GM11168 (cell line): ENCODE measurements at regions not wholly inside any gene's neighbourhood (a gene's known extent, or its start where the extent isn't known, plus 50 kb on each side); places are given as distances from the start of the nearest gene placed in this dataset.
"Not testable (repeated sequence)": the region's sequence is repeated elsewhere in the genome, so short reads cannot be mapped to it uniquely, and the experiment has no call there.

Source experiments
- in situ Hi-C: fragments of 300-500 bp; cut with MboI; formaldehyde crosslinking; loops from one replicate; pipeline ENCODE4 v1.12.0; 2022; ENCODE audit warnings: low sequenced_read_pairs; ENCODE audit not compliant: unreplicated experiment

DNA sequence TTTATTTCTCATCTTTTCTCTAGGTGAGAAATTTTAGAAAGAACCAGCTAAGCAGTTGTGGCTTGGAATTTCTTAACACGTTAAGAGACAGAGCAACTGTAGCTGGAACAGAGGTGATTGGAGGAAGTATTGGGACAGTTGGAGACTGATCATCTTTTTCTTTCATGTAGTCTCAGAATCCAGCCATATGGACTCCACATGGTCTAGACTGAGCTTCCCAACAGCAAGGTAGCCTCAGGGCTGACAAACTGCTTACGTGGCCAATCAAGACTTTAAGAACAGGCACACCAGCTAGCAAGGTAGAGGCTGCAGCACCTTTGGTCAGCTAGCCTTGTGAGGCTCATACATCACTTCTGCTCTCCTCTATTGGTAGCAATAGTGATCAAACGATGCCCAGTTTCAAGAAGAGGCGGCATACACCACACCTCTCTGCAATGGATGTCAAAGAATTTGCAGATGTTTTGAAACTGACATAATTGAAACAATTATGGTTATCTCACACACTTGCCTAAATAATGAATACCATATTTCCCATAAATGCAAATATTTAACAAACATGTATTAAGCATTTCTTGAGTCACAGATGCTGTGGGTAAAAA, 590.5 kb upstream of the SLC35B3 start:
- in situ Hi-C loops = no loop called here

DNA sequence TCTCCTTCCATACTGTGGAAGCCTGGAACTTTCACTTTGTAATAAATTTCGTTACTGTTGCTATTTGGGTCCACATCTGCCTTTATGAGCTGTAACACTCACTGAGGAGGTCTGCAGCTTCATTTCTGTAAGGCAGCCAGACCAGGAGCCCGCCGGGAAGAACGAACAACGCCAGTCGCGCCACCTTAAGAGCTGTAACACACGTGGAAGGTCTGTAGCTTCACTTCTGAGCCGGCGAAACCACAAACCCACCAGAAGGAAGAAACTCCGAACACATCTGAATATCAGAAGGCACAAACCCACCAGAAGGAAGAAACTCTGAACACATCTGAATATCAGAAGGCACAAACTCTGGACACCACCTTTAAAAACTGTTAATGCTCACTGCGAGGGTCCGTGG, 589.9 kb upstream of the SLC35B3 start:
- in situ Hi-C loops = no loop called here

DNA sequence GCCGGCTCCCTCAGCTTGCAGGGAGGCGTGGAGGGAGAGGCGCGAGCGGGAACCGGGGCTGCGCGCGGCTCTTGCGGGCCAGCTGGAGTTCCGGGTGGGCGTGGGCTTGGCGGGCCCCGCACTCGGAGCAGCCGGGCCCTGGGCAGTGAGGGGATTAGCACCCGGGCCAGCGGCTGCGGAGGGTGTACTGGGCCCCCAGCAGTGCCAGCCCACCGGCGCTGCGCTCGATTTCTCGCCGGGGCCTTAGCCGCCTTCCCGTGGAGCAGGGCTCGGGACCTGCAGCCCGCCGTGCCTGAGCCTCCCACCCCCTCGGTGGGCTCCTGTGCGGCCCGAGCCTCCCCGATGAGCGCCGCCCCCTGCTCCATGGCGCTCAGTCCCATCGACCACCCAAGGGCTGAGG, 588.9 kb upstream of the SLC35B3 start:
- in situ Hi-C loops = not testable (repeated sequence)

DNA sequence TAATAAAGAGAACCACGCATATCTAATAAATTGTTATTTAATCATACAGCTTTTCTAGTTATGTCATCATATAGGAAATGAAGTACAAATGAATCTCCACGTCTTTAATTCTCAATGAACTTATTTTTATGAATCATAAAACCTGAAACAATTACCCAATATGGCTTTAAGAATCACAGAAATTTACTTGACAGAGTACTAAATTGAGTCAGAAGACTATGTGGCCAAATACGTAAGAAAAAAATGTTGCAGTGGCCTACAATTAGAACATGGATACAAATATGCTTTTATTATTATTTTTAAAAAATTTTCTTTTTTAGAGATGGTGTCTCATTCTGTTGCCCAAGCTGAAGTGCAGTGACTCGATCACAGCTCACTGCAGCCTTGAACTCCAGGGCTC, 584.7 kb upstream of the SLC35B3 start:
- in situ Hi-C loops = no loop called here

DNA sequence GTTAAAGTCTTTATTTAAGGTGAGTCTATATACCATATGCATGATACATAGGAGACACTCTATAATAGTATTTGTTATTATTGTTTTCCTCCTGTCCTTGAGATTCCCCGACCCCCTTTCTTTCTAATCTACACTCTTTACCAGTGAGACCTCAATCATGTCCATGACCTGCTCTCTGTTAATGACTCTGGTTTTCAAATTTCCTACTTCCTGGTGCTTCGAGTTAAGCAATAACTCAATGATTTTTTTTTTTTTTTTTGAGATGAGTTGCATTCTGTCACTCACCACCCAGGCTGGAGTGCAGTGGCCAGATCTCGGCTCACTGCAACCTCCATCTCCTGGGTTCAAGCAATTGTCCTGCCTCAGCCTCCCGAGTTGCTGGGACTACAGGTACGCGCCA, 574.6 kb upstream of the SLC35B3 start:
- in situ Hi-C loops = no loop called here

DNA sequence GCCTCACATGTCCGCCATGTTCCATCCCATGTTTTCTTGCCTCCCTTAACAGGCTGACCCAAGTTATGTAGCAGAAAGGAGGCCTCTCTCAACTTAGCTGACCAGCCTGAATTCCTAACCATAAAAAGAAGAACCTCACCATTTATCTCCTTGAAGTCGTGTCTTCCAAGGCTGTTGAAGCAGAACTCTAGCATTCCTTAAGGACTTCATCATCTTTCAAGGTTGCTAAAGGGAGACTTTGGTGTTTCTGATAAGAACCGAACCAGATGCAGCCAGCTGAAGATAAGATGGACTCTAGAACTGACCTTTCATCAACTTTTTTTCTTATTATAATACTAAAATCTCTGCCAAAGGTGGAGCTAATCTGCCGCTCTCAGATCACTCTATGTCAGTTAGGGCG, 571.7 kb upstream of the SLC35B3 start:
- in situ Hi-C loops = no loop called here

DNA sequence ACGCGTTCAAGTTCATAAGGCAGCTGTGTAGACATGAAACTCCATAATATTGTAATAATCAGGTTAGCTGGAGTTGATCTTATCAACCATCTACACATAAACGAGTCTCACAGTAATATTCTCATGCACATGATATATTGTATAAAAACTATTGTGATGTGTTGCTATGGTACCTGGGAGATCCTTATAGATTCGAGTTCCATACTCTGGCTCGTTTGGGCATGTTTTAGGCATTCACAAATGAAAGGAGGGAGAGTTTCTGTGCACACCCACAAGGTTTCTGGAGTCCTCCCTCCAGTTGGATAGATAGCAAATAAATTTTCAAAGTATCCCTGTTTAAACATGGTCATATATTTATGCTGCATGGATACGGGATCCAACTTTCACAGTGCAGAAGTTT, 567.5 kb upstream of the SLC35B3 start:
- in situ Hi-C loops = no loop called here

DNA sequence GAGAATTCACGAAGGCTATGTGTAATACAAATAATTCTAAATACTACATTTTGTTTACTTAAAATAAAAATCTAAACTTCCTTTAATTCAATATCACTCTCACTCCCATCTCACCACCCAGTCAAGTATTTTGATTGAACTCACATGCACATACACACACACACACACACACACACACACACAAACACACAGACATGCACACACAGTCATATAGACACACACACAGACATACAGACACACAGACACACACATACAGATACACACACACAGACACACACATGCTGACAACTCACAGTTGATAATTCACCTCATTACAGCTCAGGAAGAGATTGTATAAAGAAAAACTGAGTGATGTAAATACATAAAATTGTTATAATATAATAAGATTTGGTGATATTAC, 559.8 kb upstream of the SLC35B3 start:
- in situ Hi-C loops = loop anchor here (25.0 kb wide), 1 partner anchor 1442 kb away; no protein-coding TSS in a partner anchor

DNA sequence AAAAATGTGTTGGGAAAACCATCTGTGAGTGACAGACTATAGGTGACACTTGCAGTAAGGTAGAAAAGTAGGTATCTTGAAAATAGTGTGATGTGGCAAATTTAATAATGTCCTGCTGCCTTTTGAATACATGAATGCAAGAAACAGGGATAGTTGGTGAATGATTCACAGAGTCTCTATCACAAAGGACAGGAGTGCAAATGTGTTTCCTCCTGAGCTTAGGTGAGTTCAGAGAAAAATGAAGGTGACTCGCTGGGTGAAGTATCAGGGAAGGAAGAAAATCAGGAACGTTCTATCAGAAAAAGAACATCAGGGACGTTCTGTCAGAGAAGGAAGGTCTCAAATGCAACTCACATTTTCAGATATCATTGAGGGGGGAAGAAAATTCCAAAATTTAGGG, 557.8 kb upstream of the SLC35B3 start:
- in situ Hi-C loops = loop anchor here (25.0 kb wide), 1 partner anchor 1444 kb away; no protein-coding TSS in a partner anchor

DNA sequence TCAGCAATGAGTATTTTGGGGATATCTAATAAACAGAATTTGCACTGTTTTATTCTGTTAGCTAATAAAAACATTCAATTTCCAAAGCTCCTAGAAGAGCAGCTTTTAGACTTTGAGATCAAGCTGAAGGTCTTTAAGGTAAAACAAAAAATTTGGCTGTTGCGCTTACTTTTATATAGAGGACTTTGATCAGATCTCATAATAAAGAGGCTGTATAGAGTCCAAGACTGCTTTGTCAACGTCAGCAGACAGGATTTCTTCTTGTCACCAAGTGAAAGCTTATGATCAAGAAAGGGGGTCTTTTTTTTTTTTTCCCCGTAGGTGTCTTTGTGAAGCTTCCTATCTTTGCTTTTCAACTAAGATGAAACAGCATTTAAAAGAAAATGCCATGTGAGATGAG, 556.5 kb upstream of the SLC35B3 start:
- in situ Hi-C loops = loop anchor here (25.0 kb wide), 1 partner anchor 1445 kb away; no protein-coding TSS in a partner anchor

DNA sequence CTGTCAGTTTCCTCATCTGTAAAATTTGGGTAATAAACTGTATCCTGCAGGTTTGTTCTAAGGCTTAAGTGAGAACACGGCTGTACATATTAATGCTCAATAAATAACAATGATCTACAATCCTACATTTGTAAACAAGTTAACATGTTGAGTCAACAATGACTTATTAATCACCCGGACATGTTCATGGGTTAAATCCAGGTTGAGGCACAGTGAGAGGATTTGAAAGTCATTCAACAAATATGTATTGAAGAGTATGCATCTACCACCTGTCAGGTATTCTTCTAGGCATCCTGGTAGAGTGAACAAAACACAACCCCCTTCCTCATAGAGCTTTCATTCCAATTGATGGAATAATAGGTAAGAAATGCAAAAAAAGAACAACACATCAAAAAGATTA, 554.7 kb upstream of the SLC35B3 start:
- in situ Hi-C loops = loop anchor here (25.0 kb wide), 1 partner anchor 1447 kb away; no protein-coding TSS in a partner anchor

DNA sequence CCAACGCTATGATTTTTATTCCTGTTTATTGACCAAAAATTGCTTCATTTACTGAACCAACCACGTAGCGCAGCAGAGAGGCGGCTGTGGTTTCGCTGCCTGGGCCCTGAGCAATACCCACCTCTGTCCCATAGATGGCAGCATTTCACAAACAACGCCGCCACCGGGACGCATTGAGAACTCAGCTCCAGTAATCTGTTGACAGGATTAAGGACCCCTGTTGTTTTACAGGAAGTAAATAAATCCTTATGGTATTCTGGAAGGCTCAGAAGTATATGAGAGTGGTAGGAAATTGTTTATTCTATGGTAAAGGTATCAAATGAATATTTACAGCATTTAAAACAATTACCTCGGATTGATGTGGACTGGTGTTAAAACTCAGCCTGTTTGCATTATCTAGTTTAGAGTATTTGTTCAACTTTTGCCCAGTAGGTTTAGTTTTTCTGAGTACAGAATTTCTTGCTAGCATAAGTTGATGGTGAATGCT, 547.9 kb upstream of the SLC35B3 start:
- in situ Hi-C loops = loop anchor here (25.0 kb wide), 1 partner anchor 1454 kb away; no protein-coding TSS in a partner anchor

DNA sequence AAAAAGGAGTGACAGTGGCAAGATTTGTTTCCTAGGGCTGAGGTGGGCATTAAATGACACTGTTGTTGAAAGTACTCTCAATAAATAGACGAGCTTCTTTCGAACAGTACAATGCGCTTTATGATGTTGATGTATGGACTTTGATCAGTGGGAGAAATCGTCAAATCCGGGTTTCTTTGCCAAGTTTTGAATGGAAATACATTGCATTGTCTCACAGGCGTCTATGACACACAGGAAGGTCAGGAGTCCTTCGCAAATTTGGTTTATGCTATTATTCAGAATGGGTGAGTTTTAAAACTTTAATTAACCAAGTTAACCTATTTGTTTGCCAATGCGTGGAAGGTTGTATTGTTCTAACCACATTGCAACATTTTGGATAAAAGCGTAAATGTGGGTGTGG, 547.3 kb upstream of the SLC35B3 start:
- in situ Hi-C loops = loop anchor here (25.0 kb wide), 1 partner anchor 1455 kb away; no protein-coding TSS in a partner anchor

DNA sequence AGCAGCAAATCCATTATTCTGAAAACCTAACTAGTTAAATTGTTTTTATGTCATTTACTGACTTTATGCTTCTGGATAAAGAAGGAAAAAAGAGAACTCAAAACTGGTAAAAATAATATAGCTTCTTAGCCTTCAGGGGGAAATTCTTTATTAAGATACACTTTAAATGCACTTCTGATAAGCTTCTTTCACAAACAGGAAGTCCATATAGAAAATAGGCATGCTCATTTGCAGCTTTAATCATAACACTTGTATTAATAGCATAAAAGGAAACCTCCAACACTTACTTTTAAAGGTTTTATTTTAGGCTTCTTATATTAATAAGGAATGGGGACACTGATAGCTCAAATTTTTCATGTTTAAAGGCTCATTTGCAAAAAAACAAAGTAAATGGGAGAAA, 538.0 kb upstream of the SLC35B3 start:
- in situ Hi-C loops = no loop called here

DNA sequence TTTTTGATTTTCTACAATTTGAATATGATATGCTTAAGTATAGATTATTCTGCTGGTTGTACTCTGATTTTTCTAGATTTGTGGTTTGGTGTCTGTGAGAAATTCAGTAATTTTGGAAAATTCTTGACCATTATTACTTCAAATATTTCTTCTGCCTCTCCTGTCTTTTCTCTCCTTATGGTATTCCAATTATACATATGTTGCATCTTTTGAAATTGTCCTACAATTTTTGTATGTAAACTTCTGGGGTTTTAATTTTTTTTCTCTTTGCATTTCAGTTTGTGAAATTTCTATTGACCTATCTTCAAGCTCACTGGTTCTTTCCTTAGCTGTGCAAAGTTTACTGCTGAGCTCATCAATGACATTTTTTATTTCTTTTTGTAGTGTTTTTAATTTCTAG, 534.4 kb upstream of the SLC35B3 start:
- in situ Hi-C loops = no loop called here

DNA sequence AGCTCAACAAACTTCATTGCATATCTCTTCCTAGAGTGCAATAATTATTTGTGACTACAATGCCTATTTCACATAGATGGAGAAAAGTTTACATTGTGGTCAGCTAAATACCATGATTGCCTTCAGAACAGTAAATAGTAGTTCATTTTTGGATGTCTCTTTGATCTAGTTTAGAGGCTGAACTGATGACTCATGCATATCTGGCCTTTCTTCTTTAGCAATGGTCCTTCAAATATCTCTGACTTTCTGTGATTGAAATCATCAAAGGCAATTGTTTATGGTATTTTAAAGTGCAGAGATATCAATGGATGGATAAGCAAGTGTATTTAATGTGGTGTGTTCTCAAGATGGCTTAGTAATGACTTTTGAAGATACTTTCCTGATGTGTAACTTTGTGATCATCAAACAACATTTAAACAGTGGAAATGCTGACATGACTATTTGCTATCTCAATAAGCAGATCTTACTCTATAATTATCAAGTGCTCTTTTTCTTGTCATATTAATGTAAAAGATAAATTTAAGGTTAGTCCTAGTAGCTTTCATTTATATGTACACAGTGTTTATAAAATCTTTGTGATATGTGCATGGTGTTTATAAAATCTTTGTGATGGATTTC, 523.7 kb upstream of the SLC35B3 start:
- in situ Hi-C loops = no loop called here

DNA sequence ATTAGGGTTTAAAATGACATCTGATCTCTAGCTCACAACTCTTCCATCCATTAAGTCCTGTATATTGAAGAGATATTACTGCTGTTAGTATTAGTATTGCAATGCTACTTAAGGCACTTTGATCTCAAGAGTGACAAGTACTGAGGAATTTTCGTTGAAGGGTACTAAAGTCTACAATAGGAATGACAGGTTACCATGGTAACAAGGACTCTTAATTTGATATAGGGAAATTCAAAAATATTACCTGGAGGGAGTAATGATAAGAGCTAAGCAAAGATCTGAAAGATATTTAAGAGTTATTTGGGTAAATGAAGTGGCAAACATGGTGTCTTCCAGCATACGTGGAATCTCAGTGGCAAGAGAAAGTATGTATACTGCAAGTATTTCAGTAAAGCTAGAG, 518.0 kb upstream of the SLC35B3 start:
- in situ Hi-C loops = no loop called here

DNA sequence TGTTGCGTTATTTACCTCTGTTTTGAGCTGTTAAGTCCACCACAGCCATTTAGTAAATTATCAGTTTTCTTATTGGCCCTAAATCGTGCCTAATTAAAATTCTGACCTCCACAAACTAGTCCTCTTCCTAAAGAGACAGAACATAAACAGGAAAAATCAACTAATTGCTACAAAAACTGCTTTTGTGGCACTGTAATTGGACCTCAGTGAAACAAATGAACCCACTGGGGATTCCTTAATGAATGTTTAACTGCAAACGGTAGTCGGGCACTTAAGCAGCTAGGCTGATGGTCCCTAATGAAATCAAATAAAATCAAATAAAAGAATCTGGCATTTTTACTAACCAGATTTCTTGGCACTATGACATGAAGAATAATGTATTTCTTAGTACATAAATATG, 513.4 kb upstream of the SLC35B3 start:
- in situ Hi-C loops = no loop called here

DNA sequence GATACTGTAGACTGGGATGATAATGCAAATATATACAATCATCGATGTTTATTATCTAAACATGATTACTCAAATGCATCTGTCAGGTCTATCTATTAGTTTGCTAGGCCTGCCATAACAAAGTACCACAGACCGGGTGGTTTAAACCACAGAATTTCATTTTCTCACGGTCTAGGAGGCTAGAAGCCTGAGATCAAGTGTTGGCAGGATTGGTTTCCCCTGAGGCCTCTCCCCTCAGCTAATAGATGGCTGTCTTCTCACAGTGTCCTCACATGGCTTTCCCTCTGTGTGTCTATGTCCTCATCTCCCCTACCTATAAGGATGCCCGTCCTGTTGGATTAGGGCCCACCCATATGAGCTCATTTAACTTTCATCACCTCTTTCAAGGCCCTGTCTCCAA, 512.6 kb upstream of the SLC35B3 start:
- in situ Hi-C loops = no loop called here

DNA sequence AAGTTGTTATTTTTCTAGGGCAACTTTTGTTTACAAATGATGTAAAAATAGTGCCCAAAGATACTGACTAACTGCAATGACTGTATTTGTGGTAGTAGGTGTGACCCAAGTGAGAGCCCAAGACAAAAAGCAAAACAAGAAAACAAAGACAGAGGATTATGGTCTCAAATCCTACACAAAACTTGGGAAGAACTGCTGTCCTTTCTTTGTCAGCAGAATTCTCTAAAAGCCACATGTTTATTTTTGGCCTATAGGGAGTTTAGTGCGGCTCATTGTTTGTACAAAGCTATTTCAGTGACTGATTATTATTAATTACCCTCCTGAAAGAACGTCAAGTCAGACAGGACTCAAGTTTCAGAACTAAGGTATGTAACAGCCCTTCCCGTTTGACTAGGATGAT, 509.2 kb upstream of the SLC35B3 start:
- in situ Hi-C loops = no loop called here

DNA sequence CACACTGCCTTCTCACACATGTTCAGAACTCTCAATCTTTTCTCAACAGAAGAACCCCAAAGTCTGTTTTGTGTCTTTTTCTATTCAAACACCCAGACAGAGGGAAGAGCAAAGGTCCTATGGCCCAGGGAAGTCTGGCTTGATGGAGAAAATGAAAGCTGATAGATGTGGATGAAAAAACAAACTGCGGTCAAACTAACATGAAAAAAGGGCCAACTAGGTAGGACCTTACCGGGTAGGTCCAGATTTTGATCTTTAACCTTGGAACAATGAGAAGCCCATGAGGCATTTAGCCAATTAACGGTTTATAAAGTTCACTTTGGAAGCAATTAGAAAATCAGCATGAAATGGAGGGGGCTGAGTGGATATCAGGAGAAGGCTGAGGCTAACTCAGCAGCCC, 507.7 kb upstream of the SLC35B3 start:
- in situ Hi-C loops = no loop called here

DNA sequence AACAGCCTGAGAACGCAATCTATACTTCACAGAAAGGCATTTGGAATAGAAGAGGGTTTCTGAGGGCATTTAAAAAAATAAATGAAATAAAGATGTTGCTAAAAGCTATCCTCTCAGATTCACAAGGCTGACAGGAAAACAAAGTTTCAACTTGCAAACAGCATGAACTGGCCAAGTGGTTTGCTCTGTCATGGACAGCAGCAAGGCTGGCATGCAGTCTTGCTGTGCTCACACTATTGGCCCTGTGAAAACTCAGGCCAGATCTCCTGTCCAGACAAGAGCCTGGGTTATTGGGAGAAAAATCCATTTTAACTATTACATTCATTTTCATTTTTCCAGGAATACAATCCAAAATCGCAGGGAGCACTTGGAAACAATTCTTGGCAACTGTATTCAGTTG, 506.2 kb upstream of the SLC35B3 start:
- in situ Hi-C loops = no loop called here
